HG03432 (cell line): ENCODE measurements at regions not wholly inside any gene's neighbourhood (a gene's known extent, or its start where the extent isn't known, plus 50 kb on each side); places are given as distances from the start of the nearest gene placed in this dataset.

Experiments
- ATAC-seq: cut with Tn5 transposase; IDR thresholded peaks from one replicate; pipeline ENCODE4 v1.9.1; 2021; ENCODE audit warnings: mild to moderate bottlenecking, moderate library complexity; ENCODE audit not compliant: unreplicated experiment

- ATAC-seq = no peak
Measured at GRCh38 chr4:175427751-175428150, 384.3 kb downstream of the GPM6A start.

GRCh38 chr4:175431694-175432093 is 380.4 kb downstream of the GPM6A start:
- ATAC-seq = no peak

GRCh38 chr4:175435381-175435783 is 376.7 kb downstream of the GPM6A start:
- ATAC-seq = peak; percentile 43

- ATAC-seq = no peak
Measured at GRCh38 chr4:175436196-175436595, 375.9 kb downstream of the GPM6A start.

GRCh38 chr4:175440786-175441185 is 371.3 kb downstream of the GPM6A start:
- ATAC-seq = no peak

- no peak for ATAC-seq
Measured at GRCh38 chr4:175441256-175441655, 370.8 kb downstream of the GPM6A start.

GRCh38 chr4:175443547-175443946 is 368.5 kb downstream of the GPM6A start:
- ATAC-seq = no peak

GRCh38 chr4:175444512-175444911 is 367.6 kb downstream of the GPM6A start:
- ATAC-seq = no peak

- no peak for ATAC-seq
Measured at GRCh38 chr4:175447016-175447415, 365.0 kb downstream of the GPM6A start.

GRCh38 chr4:175450446-175450845 is 361.6 kb downstream of the GPM6A start:
- ATAC-seq = no peak

- ATAC-seq = no peak
Measured at GRCh38 chr4:175451238-175451965, 360.7 kb downstream of the GPM6A start.

- ATAC-seq = no peak
Measured at GRCh38 chr4:175453456-175453855, 358.6 kb downstream of the GPM6A start.

- no peak for ATAC-seq
Measured at GRCh38 chr4:175456131-175456530, 355.9 kb downstream of the GPM6A start.

GRCh38 chr4:175457956-175458355 is 354.1 kb downstream of the GPM6A start:
- no peak for ATAC-seq

- no peak for ATAC-seq
Measured at GRCh38 chr4:175459571-175459970, 352.5 kb downstream of the GPM6A start.

- ATAC-seq = no peak
Measured at GRCh38 chr4:175460414-175460813, 351.6 kb downstream of the GPM6A start.

GRCh38 chr4:175469514-175469913 is 342.6 kb downstream of the GPM6A start:
- ATAC-seq = no peak

GRCh38 chr4:175470131-175470530 is 341.9 kb downstream of the GPM6A start:
- ATAC-seq = no peak

GRCh38 chr4:175480404-175480803 is 331.7 kb downstream of the GPM6A start:
- ATAC-seq = no peak

- ATAC-seq = no peak
Measured at GRCh38 chr4:175499735-175500352, 312.2 kb downstream of the GPM6A start.

- ATAC-seq = no peak
Measured at GRCh38 chr4:175504318-175504717, 307.7 kb downstream of the GPM6A start.

GRCh38 chr4:175509320-175509719 is 302.7 kb downstream of the GPM6A start:
- no peak for ATAC-seq

GRCh38 chr4:175511861-175512260 is 300.2 kb downstream of the GPM6A start:
- no peak for ATAC-seq
